SU-DHL-6 (cell line): ENCODE measurements at regions not wholly inside any gene's neighbourhood (a gene's known extent, or its start where the extent isn't known, plus 50 kb on each side); places are given as distances from the start of the nearest gene placed in this dataset.
"Not testable (repeated sequence)": the region's sequence is repeated elsewhere in the genome, so short reads cannot be mapped to it uniquely, and the experiment has no call there.

Source experiments
- H2AFZ ChIP-seq: fragments of 200-600 bp; sonication (generic); 2 replicates; pipeline ENCODE4 v1.6.1; 2014; ENCODE audit warnings: low read depth, mild to moderate bottlenecking, moderate library complexity, mixed read lengths, antibody characterized with exemption, low read length; ENCODE audit not compliant: severe bottlenecking
- H3F3A ChIP-seq: fragments of 200-600 bp; shearing (Covaris generic); 2 replicates; pipeline ENCODE4 v1.6.0; 2016; ENCODE audit warnings: antibody characterized with exemption, mild to moderate bottlenecking; ENCODE audit not compliant: insufficient read depth
- H3K27ac ChIP-seq: fragments of 200-600 bp; sonication (generic); 2 replicates; pipeline ENCODE4 v1.5.1; 2016; ENCODE audit warnings: low read depth, mild to moderate bottlenecking, low read length, moderate library complexity, mixed read lengths
- H3K27me3 ChIP-seq: fragments of 200-600 bp; sonication (generic), shearing (Covaris generic); 2 replicates; pipeline ENCODE4 v1.6.0; 2014; ENCODE audit warnings: mild to moderate bottlenecking, low read length
- H3K36me3 ChIP-seq: fragments of 200-600 bp; sonication (generic); 2 replicates; pipeline ENCODE4 v1.6.1; 2014; ENCODE audit warnings: mild to moderate bottlenecking, low read length, mixed read lengths
- H3K4me2 ChIP-seq: fragments of 300-600, 200-600 bp; shearing (Covaris generic), sonication (generic); 2 replicates; pipeline ENCODE4 v1.6.0; 2014; ENCODE audit warnings: low read length, low read depth, mild to moderate bottlenecking; ENCODE audit not compliant: poor library complexity, severe bottlenecking
- H3K4me3 ChIP-seq: fragments of 200-600 bp; sonication (generic); 2 replicates; pipeline ENCODE4 v1.5.1; 2014; ENCODE audit warnings: antibody characterized with exemption, low read length, mild to moderate bottlenecking, mixed read lengths; ENCODE audit not compliant: insufficient read depth, poor library complexity, severe bottlenecking
- H3K79me2 ChIP-seq: fragments of 200-600 bp; sonication (generic); 2 replicates; pipeline ENCODE4 v1.6.1; 2014; ENCODE audit warnings: mild to moderate bottlenecking, low read length, moderate library complexity; ENCODE audit not compliant: insufficient read depth
- H3K9ac ChIP-seq: fragments of 200-600 bp; sonication (generic); 2 replicates; pipeline ENCODE4 v1.7.0; 2014; ENCODE audit warnings: mild to moderate bottlenecking, low read length
- H3K9me2 ChIP-seq: fragments of 200-600 bp; sonication (generic); replicated peaks from 2 replicates; pipeline ENCODE4 v1.6.1; 2014; ENCODE audit warnings: low read length; ENCODE audit not compliant: insufficient read depth
- H3K9me3 ChIP-seq: fragments of 200-600 bp; sonication (generic); 2 replicates; pipeline ENCODE4 v1.6.1; 2014; ENCODE audit warnings: low read length, mixed read lengths; ENCODE audit not compliant: insufficient read depth
- H4K20me1 ChIP-seq: fragments of 200-600 bp; sonication (generic); 2 replicates; pipeline ENCODE4 v1.6.1; 2014; ENCODE audit warnings: low read depth, mild to moderate bottlenecking, antibody characterized with exemption, low read length, moderate library complexity, mixed read lengths
- EZH2phosphoT487 ChIP-seq: fragments of 200-600 bp; sonication (generic), shearing (Covaris generic); conservative IDR thresholded peaks from 2 replicates; pipeline ENCODE4 v1.6.1; 2018; ENCODE audit warnings: mild to moderate bottlenecking, antibody characterized with exemption, low read length, moderate library complexity, mixed read lengths
- TF ChIP-seq, protein P1 (sequence below): fragments of 200-600 bp; sonication (generic); IDR thresholded peaks from one replicate; pipeline ENCODE4 v1.5.1; 2017; ENCODE audit warnings: antibody characterized with exemption, mild to moderate bottlenecking, low read length, moderate library complexity; ENCODE audit not compliant: insufficient read depth, poor library complexity, severe bottlenecking

DNA sequence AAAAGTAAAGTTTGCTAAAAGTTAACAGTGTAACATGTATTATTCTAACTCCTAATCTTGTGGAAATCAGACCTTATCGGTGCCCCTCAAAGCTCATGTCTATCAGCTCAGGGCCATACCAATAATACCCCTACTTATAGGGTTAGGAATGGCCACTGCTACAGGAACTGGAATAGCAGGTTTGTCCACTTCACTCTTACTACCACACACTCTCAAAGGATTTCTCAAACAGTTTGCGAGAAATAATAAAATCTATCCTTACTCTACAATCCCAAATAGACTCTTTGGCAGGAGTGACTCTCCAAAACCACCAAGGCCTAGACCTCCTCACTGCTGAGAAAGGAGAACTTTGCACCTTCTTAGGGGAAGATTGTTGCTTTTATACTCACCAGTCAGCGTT lies 1677.7 kb downstream of the OLFM4 start:
- no peaks in the 10 kb centered on the region for H3K79me2 ChIP-seq
- no peaks in the 10 kb centered on the region for H3K27me3 ChIP-seq
- no peak overlapping the region for H2AFZ ChIP-seq
- H4K20me1 ChIP-seq = no peaks in the 10 kb centered on the region
- no peaks in the 10 kb centered on the region for H3F3A ChIP-seq
- TF ChIP-seq EZH2phosphoT487 = no peak
- TF ChIP-seq, protein P1, sequence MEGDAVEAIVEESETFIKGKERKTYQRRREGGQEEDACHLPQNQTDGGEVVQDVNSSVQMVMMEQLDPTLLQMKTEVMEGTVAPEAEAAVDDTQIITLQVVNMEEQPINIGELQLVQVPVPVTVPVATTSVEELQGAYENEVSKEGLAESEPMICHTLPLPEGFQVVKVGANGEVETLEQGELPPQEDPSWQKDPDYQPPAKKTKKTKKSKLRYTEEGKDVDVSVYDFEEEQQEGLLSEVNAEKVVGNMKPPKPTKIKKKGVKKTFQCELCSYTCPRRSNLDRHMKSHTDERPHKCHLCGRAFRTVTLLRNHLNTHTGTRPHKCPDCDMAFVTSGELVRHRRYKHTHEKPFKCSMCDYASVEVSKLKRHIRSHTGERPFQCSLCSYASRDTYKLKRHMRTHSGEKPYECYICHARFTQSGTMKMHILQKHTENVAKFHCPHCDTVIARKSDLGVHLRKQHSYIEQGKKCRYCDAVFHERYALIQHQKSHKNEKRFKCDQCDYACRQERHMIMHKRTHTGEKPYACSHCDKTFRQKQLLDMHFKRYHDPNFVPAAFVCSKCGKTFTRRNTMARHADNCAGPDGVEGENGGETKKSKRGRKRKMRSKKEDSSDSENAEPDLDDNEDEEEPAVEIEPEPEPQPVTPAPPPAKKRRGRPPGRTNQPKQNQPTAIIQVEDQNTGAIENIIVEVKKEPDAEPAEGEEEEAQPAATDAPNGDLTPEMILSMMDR = no peak
- no peak overlapping the region for H3K4me2 ChIP-seq
- H3K36me3 ChIP-seq = no peaks in the 10 kb centered on the region
- no peak overlapping the region for H3K27ac ChIP-seq
- no peak overlapping the region for H3K4me3 ChIP-seq
- H3K9ac ChIP-seq = no peak overlapping the region
- H3K9me3 ChIP-seq = peaks cover 13% of the 10 kb centered on the region; the same call in 1 of the 2 replicates
- no peaks in the 10 kb centered on the region for H3K9me2 ChIP-seq

DNA sequence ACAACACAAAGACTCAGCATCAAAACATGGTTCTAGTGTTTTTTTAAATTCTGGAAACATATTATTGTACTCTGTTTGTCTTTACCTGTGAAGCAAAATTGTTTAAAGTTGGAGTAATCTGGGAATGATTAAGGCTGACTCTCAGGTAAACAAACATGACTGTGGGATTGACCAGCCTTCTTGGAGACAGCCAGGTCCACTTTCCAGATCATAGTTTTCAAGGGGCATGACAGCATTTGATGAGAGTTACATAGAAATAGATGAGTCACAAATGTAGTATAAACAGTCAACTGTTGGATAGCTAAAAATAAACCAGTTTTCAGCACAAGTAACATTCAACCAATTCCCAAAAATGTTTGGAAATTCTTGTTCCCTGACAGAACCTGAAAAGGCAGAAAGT lies 1680.9 kb downstream of the OLFM4 start:
- no peak overlapping the region for H2AFZ ChIP-seq
- no peak overlapping the region for H3K4me2 ChIP-seq
- no peaks in the 10 kb centered on the region for H3K9me2 ChIP-seq
- H3K36me3 ChIP-seq = no peaks in the 10 kb centered on the region
- H3K27ac ChIP-seq = no peak overlapping the region
- H3K9ac ChIP-seq = no peak overlapping the region
- no peak for TF ChIP-seq EZH2phosphoT487
- TF ChIP-seq, protein P1 = no peak
- H3F3A ChIP-seq = no peaks in the 10 kb centered on the region
- no peaks in the 10 kb centered on the region for H4K20me1 ChIP-seq
- H3K27me3 ChIP-seq = no peaks in the 10 kb centered on the region
- no peaks in the 10 kb centered on the region for H3K79me2 ChIP-seq
- H3K4me3 ChIP-seq = no peak overlapping the region
- H3K9me3 ChIP-seq = peaks cover 13% of the 10 kb centered on the region; the same call in 1 of the 2 replicates

DNA sequence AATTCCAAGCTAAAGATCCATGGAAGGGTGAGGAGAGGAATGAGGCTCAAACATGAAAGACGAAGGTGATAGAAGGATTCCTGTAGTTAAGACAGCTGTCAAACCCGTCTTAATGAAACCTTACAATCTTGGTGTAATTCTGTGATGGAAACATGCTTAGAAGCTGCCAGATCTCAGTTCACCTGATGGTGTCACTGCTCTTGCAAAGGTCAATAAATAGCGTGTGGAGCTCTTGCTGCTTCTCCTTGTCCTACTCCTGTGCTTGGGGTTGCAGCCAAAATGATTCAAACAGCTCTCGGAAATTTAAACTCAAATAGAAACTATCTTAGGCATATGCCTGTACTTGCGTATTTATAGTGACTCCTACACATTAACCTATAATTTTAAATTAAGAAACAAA lies 1705.0 kb downstream of the OLFM4 start:
- no peak overlapping the region for H3K27ac ChIP-seq
- H3K4me3 ChIP-seq = no peak overlapping the region
- TF ChIP-seq, protein P1 = no peak
- no peak for TF ChIP-seq EZH2phosphoT487
- H3K36me3 ChIP-seq = no peaks in the 10 kb centered on the region
- H3F3A ChIP-seq = no peaks in the 10 kb centered on the region
- no peaks in the 10 kb centered on the region for H3K79me2 ChIP-seq
- H4K20me1 ChIP-seq = no peaks in the 10 kb centered on the region
- H3K9ac ChIP-seq = no peak overlapping the region
- no peaks in the 10 kb centered on the region for H3K9me2 ChIP-seq
- H3K4me2 ChIP-seq = peak overlapping the region; percentile 12
- H3K27me3 ChIP-seq = no peaks in the 10 kb centered on the region
- H3K9me3 ChIP-seq = peaks cover 5% of the 10 kb centered on the region; the same call in 1 of the 2 replicates
- no peak overlapping the region for H2AFZ ChIP-seq

DNA sequence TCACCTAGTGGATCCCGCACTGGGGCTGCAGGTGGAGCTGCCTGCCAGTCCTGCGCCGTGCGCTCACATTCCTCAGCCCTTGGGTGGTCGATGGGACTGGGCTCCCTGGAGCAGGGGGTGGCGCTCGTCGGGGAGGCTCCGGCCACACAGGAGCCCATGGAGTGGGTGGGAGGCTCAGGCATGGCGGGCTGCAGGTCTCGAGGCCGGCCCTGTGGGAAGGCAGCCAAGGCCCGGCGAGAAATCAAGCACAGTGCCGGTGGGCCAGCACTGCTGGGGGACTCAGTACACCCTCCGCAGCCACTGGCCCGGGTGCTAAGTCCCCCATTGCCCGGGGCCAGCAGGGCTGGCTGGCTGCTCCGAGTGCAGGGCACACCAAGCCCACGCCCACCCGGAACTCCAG lies 1708.6 kb downstream of the OLFM4 start:
- H3K9me2 ChIP-seq, H3K9me3 ChIP-seq, H3K4me2 ChIP-seq, H2AFZ ChIP-seq, H3K4me3 ChIP-seq, H3K36me3 ChIP-seq, H3K9ac ChIP-seq, H3F3A ChIP-seq, H3K79me2 ChIP-seq, H3K27me3 ChIP-seq, H4K20me1 ChIP-seq, H3K27ac ChIP-seq: not testable (repeated sequence)
